ENCODE measurements at regions not wholly inside any gene's neighbourhood (a gene's known extent, or its start where the extent isn't known, plus 50 kb on each side); places are given as distances from the start of the nearest gene placed in this dataset.

DNA sequence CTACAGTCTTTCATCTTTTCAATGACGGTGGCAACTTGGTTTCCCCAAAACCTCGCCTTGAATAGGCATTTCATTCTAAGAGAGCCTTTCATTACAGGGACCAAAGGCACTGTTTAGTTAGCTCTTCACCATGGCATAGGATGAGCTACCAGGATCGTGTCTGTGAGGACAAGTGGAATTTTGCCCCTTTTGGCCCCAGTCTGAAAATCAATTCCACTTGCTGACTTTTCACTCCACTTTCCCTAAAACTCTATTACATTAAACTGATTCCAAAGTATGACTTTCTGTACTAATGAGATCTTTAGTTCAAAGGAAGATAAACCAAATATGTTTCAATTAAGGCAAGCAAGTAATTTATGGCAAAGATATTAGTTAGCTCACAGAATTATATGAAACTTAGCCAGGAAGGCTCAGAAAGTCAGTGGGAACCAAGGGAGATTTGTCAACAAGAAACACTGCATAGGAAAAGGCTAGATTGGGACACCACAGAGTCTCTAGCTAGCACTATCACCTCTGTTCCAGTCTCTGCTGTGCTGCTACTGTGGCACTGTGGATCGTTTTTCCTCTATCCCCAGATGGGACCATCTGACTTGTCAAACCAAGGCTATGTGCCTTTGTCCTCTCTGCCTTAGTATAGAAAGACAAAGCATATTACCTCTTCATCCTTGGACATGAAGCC is 145.6 kb downstream of the SLC7A11 start (continued):
- TF ChIP-seq, protein P1, sequence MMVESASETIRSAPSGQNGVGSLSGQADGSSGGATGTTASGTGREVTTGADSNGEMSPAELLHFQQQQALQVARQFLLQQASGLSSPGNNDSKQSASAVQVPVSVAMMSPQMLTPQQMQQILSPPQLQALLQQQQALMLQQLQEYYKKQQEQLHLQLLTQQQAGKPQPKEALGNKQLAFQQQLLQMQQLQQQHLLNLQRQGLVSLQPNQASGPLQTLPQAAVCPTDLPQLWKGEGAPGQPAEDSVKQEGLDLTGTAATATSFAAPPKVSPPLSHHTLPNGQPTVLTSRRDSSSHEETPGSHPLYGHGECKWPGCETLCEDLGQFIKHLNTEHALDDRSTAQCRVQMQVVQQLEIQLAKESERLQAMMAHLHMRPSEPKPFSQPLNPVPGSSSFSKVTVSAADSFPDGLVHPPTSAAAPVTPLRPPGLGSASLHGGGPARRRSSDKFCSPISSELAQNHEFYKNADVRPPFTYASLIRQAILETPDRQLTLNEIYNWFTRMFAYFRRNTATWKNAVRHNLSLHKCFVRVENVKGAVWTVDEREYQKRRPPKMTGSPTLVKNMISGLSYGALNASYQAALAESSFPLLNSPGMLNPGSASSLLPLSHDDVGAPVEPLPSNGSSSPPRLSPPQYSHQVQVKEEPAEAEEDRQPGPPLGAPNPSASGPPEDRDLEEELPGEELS (CRISPR knock-in tag; IDR thresholded peaks at IDR 0.05): no peak
- TF ChIP-seq NR3C1 (CRISPR knock-in tag; conservative IDR thresholded peaks at IDR 0.05; ENCODE audit: low read depth): no peak

DNA sequence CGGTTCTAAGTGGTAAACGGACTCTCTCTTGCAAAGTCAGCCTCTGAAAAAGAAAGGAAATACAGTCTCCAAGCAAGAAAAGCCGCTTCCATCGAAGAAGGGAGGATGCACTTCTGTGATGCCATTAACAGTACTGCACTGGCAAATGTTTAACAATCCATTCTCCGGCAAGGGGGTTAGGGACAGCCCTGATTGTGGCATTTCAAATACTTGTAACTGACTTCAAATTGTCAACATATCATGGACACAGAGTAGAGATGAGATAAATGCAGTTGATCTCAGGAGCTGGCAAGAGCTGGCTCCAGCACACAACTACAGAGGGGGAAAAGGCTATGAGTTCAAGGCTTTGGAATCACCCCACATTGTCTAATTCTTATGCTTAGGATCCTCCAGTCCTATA is 146.8 kb downstream of the SLC7A11 start:
- DNase-seq (ENCODE audit: low spot score): no peak
- ATAC-seq: no peak
- H3K36me3 Mint-ChIP-seq: no peaks in the 10 kb centered on the region
- no peak overlapping the region for H3K4me3 Mint-ChIP-seq
- no peaks in the 10 kb centered on the region for H3K9me3 Mint-ChIP-seq
- ChIA-PET CTCF (no interaction called here), POLR2A (no interaction called here)
- TF ChIP-seq, protein P2, sequence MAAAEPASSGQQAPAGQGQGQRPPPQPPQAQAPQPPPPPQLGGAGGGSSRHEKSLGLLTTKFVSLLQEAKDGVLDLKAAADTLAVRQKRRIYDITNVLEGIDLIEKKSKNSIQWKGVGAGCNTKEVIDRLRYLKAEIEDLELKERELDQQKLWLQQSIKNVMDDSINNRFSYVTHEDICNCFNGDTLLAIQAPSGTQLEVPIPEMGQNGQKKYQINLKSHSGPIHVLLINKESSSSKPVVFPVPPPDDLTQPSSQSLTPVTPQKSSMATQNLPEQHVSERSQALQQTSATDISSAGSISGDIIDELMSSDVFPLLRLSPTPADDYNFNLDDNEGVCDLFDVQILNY (CRISPR knock-in tag; IDR thresholded peaks at IDR 0.05): no peak
- TF ChIP-seq, protein P3, sequence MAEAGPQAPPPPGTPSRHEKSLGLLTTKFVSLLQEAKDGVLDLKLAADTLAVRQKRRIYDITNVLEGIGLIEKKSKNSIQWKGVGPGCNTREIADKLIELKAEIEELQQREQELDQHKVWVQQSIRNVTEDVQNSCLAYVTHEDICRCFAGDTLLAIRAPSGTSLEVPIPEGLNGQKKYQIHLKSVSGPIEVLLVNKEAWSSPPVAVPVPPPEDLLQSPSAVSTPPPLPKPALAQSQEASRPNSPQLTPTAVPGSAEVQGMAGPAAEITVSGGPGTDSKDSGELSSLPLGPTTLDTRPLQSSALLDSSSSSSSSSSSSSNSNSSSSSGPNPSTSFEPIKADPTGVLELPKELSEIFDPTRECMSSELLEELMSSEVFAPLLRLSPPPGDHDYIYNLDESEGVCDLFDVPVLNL (CRISPR knock-in tag; IDR thresholded peaks at IDR 0.05; ENCODE audit: borderline replicate concordance, low read depth): no peak
- TF ChIP-seq FOXP1 (CRISPR knock-in tag; IDR thresholded peaks at IDR 0.05; ENCODE audit: borderline replicate concordance) (no peak), SMAD4 (CRISPR knock-in tag; IDR thresholded peaks at IDR 0.05) (no peak), TCF7 (CRISPR knock-in tag; IDR thresholded peaks at IDR 0.05; ENCODE audit: low read depth) (no peak), SP1 (CRISPR knock-in tag; conservative IDR thresholded peaks at IDR 0.05) (no peak), SMAD3 (CRISPR knock-in tag; IDR thresholded peaks at IDR 0.05; ENCODE audit: borderline replicate concordance) (no peak)
- TF ChIP-seq, protein P4, sequence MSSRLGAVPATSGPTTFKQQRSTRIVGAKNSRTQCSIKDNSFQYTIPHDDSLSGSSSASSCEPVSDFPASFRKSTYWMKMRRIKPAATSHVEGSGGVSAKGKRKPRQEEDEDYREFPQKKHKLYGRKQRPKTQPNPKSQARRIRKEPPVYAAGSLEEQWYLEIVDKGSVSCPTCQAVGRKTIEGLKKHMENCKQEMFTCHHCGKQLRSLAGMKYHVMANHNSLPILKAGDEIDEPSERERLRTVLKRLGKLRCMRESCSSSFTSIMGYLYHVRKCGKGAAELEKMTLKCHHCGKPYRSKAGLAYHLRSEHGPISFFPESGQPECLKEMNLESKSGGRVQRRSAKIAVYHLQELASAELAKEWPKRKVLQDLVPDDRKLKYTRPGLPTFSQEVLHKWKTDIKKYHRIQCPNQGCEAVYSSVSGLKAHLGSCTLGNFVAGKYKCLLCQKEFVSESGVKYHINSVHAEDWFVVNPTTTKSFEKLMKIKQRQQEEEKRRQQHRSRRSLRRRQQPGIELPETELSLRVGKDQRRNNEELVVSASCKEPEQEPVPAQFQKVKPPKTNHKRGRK (CRISPR knock-in tag; IDR thresholded peaks at IDR 0.05; ENCODE audit: borderline replicate concordance): no peak
- TF ChIP-seq, protein P5, sequence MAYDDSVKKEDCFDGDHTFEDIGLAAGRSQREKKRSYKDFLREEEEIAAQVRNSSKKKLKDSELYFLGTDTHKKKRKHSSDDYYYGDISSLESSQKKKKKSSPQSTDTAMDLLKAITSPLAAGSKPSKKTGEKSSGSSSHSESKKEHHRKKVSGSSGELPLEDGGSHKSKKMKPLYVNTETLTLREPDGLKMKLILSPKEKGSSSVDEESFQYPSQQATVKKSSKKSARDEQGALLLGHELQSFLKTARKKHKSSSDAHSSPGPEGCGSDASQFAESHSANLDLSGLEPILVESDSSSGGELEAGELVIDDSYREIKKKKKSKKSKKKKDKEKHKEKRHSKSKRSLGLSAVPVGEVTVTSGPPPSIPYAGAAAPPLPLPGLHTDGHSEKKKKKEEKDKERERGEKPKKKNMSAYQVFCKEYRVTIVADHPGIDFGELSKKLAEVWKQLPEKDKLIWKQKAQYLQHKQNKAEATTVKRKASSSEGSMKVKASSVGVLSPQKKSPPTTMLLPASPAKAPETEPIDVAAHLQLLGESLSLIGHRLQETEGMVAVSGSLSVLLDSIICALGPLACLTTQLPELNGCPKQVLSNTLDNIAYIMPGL (CRISPR knock-in tag; IDR thresholded peaks at IDR 0.05): no peak
- TF ChIP-seq, protein P6, sequence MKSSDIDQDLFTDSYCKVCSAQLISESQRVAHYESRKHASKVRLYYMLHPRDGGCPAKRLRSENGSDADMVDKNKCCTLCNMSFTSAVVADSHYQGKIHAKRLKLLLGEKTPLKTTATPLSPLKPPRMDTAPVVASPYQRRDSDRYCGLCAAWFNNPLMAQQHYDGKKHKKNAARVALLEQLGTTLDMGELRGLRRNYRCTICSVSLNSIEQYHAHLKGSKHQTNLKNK (CRISPR knock-in tag; IDR thresholded peaks at IDR 0.05): no peak
- TF ChIP-seq, protein P7, sequence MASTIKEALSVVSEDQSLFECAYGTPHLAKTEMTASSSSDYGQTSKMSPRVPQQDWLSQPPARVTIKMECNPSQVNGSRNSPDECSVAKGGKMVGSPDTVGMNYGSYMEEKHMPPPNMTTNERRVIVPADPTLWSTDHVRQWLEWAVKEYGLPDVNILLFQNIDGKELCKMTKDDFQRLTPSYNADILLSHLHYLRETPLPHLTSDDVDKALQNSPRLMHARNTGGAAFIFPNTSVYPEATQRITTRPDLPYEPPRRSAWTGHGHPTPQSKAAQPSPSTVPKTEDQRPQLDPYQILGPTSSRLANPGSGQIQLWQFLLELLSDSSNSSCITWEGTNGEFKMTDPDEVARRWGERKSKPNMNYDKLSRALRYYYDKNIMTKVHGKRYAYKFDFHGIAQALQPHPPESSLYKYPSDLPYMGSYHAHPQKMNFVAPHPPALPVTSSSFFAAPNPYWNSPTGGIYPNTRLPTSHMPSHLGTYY (CRISPR knock-in tag; IDR thresholded peaks at IDR 0.05): no peak
- H3K4me1 Mint-ChIP-seq: peaks cover 8% of the 10 kb centered on the region
- no peaks in the 10 kb centered on the region for H3K27me3 Mint-ChIP-seq (ENCODE audit: low read depth)
- H3K27ac Mint-ChIP-seq: no peak overlapping the region
